Chondrocyte (in vitro differentiated cells): ENCODE measurements at regions not wholly inside any gene's neighbourhood (a gene's known extent, or its start where the extent isn't known, plus 50 kb on each side); places are given as distances from the start of the nearest gene placed in this dataset.
"Not testable (repeated sequence)": the region's sequence is repeated elsewhere in the genome, so short reads cannot be mapped to it uniquely, and the experiment has no call there.

Experiments
- DNase-seq: peaks from one replicate; pipeline ENCODE4 v3.0.0; 2021; ENCODE audit warnings: mixed read lengths, low spot score
- H3K27ac Mint-ChIP-seq: one replicate; pipeline ENCODE4 v1.8.0; 2021; ENCODE audit warnings: mild to moderate bottlenecking, moderate library complexity, mixed read lengths; ENCODE audit not compliant: unreplicated experiment
- H3K27me3 Mint-ChIP-seq: 2 replicates; pipeline ENCODE4 v1.8.0; 2021; ENCODE audit warnings: low read depth, mixed read lengths
- H3K36me3 Mint-ChIP-seq: 2 replicates; pipeline ENCODE4 v1.8.0; 2021; ENCODE audit warnings: low read depth, mixed read lengths
- H3K4me1 Mint-ChIP-seq: 2 replicates; pipeline ENCODE4 v1.8.0; 2021; ENCODE audit warnings: low read depth, mild to moderate bottlenecking, mixed read lengths
- H3K4me3 Mint-ChIP-seq: one replicate; pipeline ENCODE4 v1.8.0; 2021; ENCODE audit warnings: mild to moderate bottlenecking, moderate library complexity, mixed read lengths; ENCODE audit not compliant: unreplicated experiment
- H3K9me3 Mint-ChIP-seq: 2 replicates; pipeline ENCODE4 v1.8.0; 2021; ENCODE audit warnings: low read depth, mixed read lengths
- CTCF ChIP-seq: fragments of 200-600 bp; sonication (generic); IDR thresholded peaks from 2 replicates; pipeline ENCODE4 v1.5.0; 2021; ENCODE audit warnings: antibody characterized with exemption, mild to moderate bottlenecking, moderate library complexity

- Mint-ChIP-seq H3K27ac (no peak overlapping the region), H3K4me3 (no peak overlapping the region), H3K9me3 (peaks cover 3% of the 10 kb centered on the region), H3K36me3 (no peaks in the 10 kb centered on the region), H3K27me3 (peaks cover 7% of the 10 kb centered on the region), H3K4me1 (no peaks in the 10 kb centered on the region)
- TF ChIP-seq CTCF: no peak
- DNase-seq: no peak
These were observed 467.8 kb upstream of the UBE2E2 start for GRCh38 chr3:22735373-22735772.

GRCh38 chr3:22743386-22743785 is 459.7 kb upstream of the UBE2E2 start:
- H3K9me3 Mint-ChIP-seq, H3K36me3 Mint-ChIP-seq: not testable (repeated sequence)

GRCh38 chr3:22745321-22745720 is 457.8 kb upstream of the UBE2E2 start:
- DNase-seq: no peak
- Mint-ChIP-seq H3K36me3 (no peaks in the 10 kb centered on the region), H3K4me1 (no peaks in the 10 kb centered on the region), H3K4me3 (no peak overlapping the region), H3K9me3 (peaks cover 3% of the 10 kb centered on the region), H3K27ac (no peak overlapping the region), H3K27me3 (peaks cover 7% of the 10 kb centered on the region)
- no peak for TF ChIP-seq CTCF

More at GRCh38 chr3:22743386-22743785, 459.7 kb upstream of the UBE2E2 start:
- not testable (repeated sequence) for H3K4me1 Mint-ChIP-seq, DNase-seq, H3K27me3 Mint-ChIP-seq, H3K4me3 Mint-ChIP-seq, H3K27ac Mint-ChIP-seq

GRCh38 chr3:22746221-22746620 is 456.9 kb upstream of the UBE2E2 start:
- Mint-ChIP-seq H3K9me3 (peaks cover 3% of the 10 kb centered on the region), H3K4me1 (no peaks in the 10 kb centered on the region), H3K27me3 (peaks cover 7% of the 10 kb centered on the region), H3K36me3 (no peaks in the 10 kb centered on the region), H3K27ac (no peak overlapping the region), H3K4me3 (no peak overlapping the region)
- no peak for TF ChIP-seq CTCF
- DNase-seq: no peak

- Mint-ChIP-seq H3K4me1 (no peaks in the 10 kb centered on the region), H3K9me3 (no peaks in the 10 kb centered on the region), H3K27me3 (peaks cover 9% of the 10 kb centered on the region), H3K36me3 (no peaks in the 10 kb centered on the region), H3K4me3 (no peak overlapping the region), H3K27ac (no peak overlapping the region)
- no peak for TF ChIP-seq CTCF
- no peak for DNase-seq
These were observed 454.6 kb upstream of the UBE2E2 start for GRCh38 chr3:22748453-22749045.

- H3K4me3 Mint-ChIP-seq: no peak overlapping the region
- no peak for DNase-seq
- peaks cover 28% of the 10 kb centered on the region for H3K9me3 Mint-ChIP-seq
- no peaks in the 10 kb centered on the region for H3K27me3 Mint-ChIP-seq
- H3K4me1 Mint-ChIP-seq: no peaks in the 10 kb centered on the region
- H3K27ac Mint-ChIP-seq: no peak overlapping the region
- no peaks in the 10 kb centered on the region for H3K36me3 Mint-ChIP-seq
- no peak for TF ChIP-seq CTCF
These were observed 443.4 kb upstream of the UBE2E2 start for GRCh38 chr3:22759636-22760310.
